SU-DHL-6 (cell line): ENCODE measurements at regions not wholly inside any gene's neighbourhood (a gene's known extent, or its start where the extent isn't known, plus 50 kb on each side); places are given as distances from the start of the nearest gene placed in this dataset.
"Not testable (repeated sequence)": the region's sequence is repeated elsewhere in the genome, so short reads cannot be mapped to it uniquely, and the experiment has no call there.

Experiments
- EZH2phosphoT487 ChIP-seq: fragments of 200-600 bp; sonication (generic), shearing (Covaris generic); conservative IDR thresholded peaks from 2 replicates; pipeline ENCODE4 v1.6.1; 2018; ENCODE audit warnings: mild to moderate bottlenecking, antibody characterized with exemption, low read length, moderate library complexity, mixed read lengths
- TF ChIP-seq, protein P1 (sequence below): fragments of 200-600 bp; sonication (generic); IDR thresholded peaks from one replicate; pipeline ENCODE4 v1.5.1; 2017; ENCODE audit warnings: antibody characterized with exemption, mild to moderate bottlenecking, low read length, moderate library complexity; ENCODE audit not compliant: insufficient read depth, poor library complexity, severe bottlenecking

DNA sequence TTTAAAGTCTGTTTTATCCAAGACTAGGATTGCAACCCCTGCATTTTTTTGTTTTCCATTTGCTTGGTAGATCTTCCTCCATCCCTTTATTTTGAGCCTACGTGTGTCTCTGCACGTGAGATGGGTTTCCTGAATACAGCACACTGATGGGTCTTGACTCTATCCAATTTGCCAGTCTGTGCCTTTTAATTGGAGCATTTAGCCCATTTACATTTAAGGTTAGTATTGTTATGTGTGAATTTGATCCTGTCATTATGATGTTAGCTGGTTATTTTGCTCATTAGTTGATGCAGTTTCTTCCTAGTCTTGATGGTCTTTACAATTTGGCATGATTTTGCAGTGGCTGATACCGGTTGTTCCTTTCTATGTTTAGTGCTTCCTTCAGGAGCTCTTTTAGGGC lies 117.3 kb downstream of the MDH1 start:
- TF ChIP-seq, protein P1, sequence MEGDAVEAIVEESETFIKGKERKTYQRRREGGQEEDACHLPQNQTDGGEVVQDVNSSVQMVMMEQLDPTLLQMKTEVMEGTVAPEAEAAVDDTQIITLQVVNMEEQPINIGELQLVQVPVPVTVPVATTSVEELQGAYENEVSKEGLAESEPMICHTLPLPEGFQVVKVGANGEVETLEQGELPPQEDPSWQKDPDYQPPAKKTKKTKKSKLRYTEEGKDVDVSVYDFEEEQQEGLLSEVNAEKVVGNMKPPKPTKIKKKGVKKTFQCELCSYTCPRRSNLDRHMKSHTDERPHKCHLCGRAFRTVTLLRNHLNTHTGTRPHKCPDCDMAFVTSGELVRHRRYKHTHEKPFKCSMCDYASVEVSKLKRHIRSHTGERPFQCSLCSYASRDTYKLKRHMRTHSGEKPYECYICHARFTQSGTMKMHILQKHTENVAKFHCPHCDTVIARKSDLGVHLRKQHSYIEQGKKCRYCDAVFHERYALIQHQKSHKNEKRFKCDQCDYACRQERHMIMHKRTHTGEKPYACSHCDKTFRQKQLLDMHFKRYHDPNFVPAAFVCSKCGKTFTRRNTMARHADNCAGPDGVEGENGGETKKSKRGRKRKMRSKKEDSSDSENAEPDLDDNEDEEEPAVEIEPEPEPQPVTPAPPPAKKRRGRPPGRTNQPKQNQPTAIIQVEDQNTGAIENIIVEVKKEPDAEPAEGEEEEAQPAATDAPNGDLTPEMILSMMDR = not testable (repeated sequence)
- TF ChIP-seq EZH2phosphoT487 = not testable (repeated sequence)
